Renal cortical epithelial cell (primary cell): ENCODE measurements at regions not wholly inside any gene's neighbourhood (a gene's known extent, or its start where the extent isn't known, plus 50 kb on each side); places are given as distances from the start of the nearest gene placed in this dataset.

Source experiments
- DNase-seq: peaks from one replicate; pipeline ENCODE4 v3.0.0-alpha.2; 2011; ENCODE audit warnings: low read depth

DNA sequence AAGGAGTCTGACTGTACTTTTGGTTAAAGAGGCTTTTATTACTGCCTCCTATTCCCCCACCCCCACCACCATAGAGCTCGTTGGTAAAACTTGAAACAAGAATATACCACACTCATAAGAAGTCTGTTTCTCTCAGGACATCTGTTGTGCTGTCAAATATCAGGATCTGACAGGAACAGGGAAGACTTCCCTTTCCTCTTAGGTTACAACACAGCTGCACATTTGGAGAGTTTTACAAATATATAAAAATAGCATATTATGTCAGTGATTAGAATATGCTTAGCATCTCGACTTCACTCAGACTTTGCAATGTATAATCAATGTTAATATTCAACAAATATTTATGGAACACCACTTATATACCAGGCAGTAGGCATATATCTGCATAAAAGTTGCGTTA, 439.6 kb upstream of the REG3G start:
- no peak for DNase-seq

DNA sequence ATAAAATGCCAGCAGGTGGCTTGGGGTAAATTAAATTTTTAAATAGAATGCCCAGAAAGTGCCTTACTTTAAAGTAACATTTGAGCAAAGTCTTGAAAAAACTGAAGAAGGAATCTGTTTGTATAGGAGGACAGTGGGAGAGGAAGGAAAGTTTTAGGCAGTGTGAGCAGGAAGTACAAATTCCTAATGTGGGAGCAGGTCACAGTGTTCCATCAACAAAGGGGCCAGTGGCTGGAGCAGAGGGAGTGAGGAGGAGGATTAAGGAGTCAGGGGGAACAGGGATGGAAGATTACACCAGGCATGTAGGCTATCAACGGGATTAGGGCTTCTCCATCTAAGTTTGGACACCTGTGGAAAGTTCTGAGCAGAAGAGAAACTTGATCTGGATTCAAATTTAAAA, 439.2 kb upstream of the REG3G start:
- no peak for DNase-seq

DNA sequence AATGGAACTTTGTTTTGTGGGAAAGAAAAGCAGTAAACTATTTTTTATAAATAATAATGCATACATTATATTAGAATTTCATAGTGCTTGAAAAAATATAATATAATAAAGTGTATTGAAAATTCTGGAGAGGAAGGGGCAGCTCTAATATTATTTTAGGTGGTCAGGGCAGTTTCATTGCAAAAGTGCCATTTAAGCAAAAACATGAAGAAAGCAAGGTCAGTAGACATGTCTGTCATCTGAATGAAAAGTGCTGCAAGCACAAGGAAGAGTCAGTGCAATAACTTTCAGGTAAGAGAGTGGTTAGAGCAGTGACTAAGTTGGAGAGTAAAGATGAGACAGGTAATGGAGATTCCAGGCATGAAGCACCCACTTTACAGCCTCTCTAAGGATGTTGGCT, 435.6 kb upstream of the REG3G start:
- no peak for DNase-seq

DNA sequence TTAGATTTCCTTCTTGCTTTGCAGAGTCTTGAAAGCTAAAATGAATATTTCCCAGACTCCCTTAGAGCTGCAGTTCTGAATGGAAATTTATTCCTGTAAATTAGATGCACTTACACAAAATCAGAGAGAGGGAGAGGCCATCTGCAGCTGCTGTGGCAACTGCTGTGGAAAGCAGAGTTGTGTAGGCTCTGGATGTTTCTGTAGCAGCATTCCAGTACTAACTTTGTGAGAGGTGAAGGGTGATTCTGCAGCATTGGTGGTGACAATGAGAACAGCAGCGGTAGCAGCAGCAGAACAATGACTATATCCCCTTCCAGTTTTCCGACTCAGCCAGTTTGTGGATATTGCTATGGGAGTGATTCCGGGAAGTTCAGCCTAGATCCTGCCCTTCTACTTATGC, 433.0 kb upstream of the REG3G start:
- DNase-seq: no peak

DNA sequence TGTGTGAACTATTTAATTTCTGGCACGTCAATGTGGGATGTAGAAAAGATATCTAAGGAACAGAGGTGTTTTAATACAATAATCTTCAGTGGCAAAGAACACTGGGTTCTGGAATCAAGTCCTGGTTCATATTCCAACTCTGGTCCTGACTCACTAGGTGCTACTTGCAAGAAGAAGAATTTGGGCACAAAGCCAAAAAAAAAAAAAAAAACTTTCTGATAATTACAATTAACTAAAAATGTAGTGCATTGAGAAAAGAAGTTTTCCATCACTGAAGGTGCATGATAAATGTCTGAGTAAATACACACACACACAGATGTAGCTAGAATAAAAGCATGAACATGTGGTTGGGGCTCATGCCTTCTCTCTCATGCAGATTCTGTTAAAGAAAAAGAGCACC, 424.4 kb upstream of the REG3G start:
- DNase-seq: no peak

DNA sequence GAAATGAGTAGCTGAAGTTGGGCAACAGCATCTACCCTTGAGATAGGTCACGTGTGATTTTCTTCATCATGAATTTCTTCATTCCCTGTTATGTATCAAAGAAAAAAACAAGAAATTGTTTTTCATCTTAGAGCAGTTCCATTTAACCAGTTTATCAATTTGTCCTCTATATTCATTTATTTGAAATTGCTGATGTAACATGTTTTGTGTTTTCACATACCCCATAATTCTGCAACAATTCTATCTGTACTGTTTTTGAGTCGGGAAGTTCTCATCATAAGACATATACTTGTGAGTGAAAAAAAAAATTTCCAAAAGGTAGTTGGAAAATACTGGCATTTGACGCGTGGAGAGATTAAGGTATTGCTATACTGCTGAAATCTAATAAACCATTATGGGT, 422.6 kb upstream of the REG3G start:
- no peak for DNase-seq

DNA sequence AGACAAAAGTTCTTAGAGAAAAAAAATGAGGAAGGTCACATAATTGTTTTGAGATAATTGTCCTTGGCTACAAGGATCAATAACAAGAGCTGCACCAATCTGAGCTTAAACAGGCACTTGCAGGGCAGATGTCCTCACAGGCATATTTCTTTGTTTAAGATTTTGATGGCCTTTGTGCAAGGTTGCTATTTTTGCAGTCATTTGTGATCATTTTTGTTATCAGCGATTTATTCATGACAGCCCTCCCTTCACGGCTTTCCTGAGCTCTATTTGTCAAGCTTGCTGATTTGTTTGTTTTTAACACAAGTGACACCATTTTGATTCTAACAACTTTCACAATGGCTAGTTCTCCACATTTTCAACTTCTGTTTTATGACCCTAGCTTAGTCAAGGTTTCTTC, 418.6 kb upstream of the REG3G start:
- no peak for DNase-seq

DNA sequence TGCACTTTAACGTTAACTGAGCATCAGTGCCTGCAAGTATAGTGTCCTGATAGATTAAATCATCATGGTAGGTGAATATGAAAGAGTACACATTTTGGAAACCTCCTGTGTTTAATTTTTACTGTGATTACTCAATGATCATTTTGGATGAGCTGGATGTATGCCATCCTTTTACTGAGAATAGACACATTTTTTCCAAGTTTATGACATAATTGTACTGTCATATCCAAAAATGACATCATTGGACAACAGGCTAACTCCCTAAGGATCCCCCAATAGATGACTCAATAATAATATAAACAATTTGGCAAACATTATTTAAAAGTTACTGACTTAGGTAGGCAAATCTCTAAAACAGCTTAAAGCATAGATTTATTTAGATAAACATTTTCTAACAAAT, 410.8 kb upstream of the REG3G start:
- DNase-seq: no peak

DNA sequence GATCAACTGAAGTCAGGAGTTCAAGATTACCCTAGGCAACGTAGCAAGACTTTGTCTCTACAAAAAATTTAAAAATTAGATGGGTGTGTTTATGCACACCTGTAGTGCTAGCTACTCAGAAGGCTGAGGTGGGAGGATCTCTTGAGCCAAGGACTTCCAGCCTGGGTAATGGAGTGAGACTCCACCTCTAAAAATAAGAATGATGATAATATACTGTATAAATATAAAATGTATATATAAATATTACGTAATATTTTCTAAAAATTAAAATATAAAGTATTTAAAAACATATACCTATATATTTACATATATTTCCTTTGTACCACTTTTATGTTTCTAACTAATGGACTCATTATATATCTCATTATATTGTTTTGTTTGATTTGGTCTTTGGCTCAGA, 409.5 kb upstream of the REG3G start:
- DNase-seq: no peak

DNA sequence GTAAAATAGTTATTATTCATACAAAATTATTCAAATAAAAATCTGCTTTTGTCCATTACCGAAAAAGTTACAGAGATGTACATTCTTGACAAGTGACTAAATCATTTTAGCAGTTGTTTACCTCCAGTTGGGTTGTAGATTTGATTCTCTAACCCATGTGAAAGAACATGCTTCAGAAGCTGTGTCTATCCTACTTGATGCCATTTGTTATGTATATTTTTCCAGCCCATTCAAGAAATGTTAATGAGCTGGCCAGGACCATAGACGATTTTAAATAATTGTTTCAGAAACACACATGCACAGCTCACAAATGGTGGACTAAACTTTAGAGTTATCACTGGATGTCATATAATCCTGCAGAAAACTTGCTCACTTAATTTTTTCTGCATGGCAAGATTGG, 391.1 kb upstream of the REG3G start:
- no peak for DNase-seq

DNA sequence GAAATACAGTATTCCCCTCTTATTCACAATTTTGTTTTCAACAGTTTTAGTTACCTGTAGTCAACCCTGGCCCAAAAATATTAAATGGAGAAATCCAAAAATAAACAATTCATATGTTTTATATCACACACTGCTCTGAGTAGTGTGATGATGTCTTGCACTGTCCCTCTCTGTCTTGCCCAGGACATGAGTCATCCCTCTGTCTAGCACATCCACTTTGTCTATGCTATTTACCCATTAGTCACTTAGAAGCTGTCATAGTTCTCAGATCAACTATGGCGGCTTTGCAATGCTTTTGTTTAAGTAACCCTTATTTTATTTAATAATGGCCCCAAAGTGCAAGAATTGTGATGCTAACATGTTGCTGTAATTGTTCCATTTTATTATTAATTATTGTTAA, 380.6 kb upstream of the REG3G start:
- DNase-seq: no peak

DNA sequence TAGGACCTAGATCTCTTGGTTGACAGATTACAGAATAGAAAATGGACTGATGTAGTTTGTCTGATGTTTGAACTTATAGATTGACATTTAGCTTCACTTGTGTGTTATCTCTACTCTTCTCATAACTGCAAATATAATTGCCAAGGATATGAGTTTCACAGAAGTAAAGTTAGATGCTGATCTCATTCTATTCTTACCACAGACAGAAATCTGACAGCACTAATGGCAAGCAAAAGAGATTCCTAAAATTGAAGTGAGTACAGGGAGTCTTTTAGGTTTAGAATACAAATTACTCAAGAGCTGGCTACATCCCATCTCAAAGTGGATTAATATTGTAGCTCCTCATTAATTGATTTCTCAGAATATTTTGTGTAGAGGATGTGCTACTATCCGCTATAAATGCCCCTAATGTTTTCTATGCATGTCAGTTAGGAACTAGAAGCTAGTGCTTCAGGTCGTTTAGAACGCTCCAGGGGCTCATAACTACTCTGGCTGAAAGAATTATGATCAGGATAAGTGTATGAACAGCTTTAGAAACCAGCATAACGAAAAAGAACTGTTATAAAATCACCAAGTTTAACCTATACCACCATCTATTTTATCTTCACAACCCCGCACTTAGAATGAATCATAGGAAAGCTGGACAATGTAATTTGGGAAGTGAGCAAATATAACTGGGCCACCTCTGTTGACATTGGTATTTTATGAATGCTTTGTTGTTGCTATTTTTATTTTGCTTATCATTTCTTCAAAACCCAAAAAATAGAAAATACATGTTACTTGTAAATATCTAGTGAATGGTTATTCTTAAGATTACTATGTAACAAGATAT, 378.8 kb upstream of the REG3G start:
- DNase-seq: no peak

DNA sequence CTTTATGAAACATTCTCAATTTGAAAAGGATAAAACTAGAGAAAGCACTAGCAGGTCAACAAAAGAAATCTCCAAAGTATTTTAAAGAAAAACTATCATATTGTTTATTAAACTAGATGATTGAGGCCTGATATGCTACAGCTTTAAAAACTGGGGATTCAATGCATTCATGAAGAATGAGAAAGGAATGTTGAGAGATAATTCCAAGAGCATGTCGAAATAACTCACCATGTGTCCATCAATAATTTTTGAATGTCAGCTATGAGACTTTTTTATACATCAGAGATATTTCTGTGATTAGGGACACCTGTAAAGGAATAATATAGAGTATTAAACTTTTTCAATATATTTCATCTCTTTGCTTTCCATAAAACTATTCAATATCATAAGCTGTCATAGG, 376.9 kb upstream of the REG3G start:
- no peak for DNase-seq

DNA sequence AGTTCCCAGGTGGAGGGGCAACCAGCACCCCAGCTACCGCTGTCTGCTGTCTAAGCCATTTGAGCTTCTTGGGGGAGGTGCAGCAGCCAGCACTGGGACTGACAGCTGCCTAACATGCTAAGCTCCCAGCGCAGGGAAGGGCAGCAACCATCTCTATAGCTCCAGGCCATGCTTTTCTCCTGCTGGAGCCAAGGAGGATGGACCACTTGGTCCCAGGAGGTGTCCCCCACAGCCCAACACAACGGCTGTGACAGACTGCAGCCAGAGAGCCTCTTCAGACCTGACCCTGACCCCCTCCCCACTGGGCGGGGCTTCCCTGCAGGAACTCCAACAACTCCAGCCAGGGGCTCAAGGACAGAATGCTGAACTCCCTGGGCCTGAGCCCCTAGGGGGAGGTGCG, 370.6 kb upstream of the REG3G start:
- no peak for DNase-seq

DNA sequence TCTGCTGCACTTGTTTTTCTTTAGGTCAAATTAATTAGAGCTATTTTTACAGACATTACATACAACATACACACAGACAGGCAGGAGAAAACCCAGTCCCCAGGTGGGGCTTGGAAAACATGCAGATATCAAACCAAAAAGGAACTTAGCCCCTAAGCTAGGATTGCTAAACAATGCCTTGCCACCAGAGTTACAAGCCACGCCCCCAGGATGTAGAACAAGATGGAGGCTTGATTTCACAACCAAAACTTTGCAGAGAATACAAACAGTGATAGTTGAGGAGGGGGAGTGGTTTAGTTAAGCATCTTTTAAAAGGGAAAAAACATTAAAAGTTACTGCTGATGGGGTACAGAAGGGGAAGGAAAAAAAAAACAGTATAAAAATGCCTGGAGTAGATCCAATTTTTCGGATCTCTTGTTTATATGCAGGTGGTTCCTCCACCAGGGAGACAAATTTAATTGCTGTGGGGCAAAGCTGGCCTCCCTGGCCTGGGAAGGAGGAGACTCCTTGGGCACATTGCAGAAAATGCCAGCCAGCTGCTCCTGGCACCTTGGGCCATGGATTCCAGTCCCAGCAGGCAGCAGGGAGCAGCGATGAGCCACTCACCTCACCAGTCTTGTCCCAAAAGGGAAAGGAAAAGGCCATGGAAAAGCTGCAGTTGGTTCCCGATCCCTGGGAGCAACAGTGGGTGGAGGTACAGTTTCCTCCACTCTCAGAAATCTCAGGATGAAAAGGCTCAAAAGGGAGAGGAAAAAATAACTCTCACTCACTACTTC, 348.4 kb upstream of the REG3G start:
- no peak for DNase-seq

DNA sequence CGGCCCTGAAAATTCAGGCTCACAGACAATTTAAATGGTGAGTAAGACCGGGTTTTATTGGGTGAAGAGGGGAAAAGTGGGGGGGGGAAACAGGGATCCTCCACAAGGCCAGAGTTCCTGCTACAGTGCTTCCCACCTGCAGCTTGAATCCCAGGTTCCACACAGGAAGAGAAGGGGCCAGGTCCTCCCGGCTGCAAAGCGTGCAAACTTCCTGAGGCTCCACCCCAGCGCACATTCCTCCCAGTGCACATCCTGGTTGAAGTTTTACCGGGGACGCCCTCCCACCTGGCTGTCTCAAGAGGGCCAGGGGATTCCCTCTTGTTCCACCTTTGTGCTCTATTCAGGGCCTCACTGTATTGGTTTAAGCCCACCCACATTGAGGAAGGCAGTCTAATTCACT, 347.7 kb upstream of the REG3G start:
- DNase-seq: no peak

DNA sequence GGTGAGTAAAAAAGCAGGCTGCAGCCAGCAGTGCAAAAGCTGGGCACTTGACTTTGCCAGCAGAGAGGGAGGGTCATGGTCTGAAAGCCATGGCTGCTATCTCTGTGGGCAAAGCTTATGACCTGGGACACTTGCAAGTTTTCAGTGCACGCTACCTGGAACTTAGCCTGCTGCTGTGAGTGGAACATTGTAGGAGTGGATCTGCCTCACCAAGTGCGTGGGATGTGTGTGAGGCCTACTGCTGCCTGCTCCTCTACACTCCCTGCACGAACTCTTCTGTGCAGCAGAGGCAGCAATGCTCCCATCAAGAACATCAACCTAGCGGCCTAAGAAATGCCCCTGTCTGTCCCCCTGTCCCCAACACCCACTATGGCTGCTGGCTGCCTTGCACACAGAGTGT, 344.1 kb upstream of the REG3G start:
- DNase-seq: no peak

DNA sequence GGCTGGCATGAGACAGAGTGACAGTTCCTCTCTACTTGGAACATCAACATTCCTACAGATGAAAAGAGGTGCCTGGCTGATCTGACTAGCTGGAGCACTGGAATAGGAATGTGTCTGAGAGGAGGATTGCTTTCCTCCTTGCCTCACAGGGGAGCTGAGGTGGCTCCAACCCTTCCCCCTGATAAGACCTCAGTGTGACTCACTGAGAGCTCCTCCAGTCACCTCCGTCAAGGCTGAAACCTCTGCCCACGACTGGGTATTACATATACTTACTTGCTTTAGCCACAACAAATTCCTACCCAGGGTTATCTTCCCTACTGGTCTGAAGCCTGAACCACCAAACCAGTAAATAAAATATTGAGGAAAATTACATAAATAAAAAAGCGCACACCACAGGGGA, 342.7 kb upstream of the REG3G start:
- no peak for DNase-seq

DNA sequence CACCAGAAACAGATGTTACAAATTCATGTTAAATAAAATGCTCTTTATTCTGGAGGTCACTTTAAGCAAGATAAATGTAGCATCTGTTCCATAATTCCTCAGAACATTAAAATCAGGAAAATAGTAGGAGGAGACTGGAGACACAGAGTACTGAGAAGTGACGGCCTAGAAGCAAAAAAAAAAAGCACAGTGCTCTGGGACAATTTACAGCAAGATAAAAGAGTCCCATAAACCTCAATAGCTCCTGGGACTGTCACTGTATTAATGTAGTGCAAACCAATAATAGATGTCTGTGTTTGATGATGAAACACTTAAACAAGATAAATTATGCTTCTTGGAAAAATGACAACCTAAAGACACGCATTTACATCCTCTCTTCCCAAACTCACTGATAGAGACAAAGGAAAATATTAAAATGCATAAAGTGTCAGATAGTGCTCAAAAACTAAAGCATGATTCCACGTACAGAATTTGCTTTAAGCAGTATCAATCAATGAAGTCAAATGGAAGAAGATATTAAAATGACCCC, 338.8 kb upstream of the REG3G start:
- no peak for DNase-seq

DNA sequence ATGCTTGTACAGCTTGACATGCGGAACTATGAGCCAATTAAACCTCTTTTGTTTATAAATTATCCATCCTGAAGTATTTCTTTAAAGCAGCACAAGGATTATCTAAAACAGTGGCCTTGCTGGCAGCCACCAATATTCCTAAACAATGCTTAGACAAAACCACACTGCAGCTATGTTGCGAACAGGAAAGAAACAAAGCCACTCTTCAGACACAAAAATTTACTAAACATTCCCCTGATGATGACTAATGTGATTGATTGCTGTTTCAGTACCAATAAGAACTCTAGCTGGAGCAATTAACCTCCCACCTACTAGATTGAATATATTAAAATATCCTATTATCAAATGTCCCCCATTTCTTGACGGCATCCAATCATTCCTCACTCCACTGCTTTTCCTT, 325.8 kb upstream of the REG3G start:
- no peak for DNase-seq

DNA sequence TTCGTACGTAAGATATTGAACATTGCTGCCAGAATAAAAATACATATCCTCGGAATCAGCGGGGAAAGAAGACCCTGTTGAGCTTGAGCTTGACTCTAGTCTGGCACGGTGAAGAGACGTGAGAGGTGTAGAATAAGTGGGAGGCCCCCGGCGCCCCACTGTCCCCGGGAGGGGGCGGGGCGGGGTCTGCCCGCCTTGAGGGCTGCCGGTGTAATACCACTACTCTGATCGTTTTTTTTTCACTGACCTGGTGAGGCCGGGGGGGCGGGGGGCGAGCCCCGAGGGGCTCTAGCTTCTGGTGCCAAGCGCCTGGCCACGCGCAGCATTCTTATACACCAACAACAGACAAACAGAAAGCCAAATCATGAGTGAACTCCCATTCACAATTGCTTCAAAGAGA, 324.0 kb upstream of the REG3G start:
- no peak for DNase-seq

DNA sequence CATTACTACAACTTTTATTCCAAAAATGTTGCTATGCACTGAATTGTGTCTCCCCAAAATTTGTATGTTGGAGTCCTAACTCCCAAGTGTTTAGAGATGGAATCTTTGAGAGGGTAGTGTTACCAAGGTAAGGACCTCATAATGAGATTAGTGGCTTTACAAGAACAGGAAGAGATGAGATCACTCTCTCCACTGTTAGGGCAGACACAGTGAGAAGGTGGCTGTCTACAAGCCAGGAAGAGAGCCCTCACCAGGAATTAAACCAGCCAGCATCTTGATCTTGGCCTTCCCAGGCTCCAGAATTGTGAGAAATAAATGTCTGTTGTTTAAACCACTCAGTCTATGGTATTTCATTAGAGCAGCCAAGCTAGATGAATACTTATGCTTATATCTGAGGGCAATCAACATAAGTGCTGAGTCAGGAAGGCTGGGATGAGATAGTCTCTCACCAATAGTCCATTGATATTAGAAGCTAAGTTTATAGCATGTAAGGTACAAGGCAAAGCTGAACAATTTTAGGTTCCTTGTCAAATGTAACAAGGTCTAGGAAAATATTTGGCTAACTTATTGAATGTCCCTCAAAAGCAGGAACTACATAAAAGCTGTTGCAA, 317.6 kb upstream of the REG3G start:
- no peak for DNase-seq
